CD4-positive, alpha-beta T cell treated with Interleukin-15 for 1 hour (primary cell): ENCODE measurements at regions not wholly inside any gene's neighbourhood (a gene's known extent, or its start where the extent isn't known, plus 50 kb on each side); places are given as distances from the start of the nearest gene placed in this dataset.
"Not testable (repeated sequence)": the region's sequence is repeated elsewhere in the genome, so short reads cannot be mapped to it uniquely, and the experiment has no call there.

ENCODE experiments used
- DNase-seq: peaks from one replicate; pipeline ENCODE4 v3.0.0-alpha.2; 2020

- no peak for DNase-seq
Measured at GRCh38 chr18:65671621-65672415, 79.0 kb upstream of the CDH7 start.

GRCh38 chr18:65670145-65670544, 80.7 kb upstream of the CDH7 start:
- DNase-seq: not testable (repeated sequence)

GRCh38 chr18:65661391-65661790, 89.4 kb upstream of the CDH7 start:
- DNase-seq: no peak

GRCh38 chr18:65659912-65660311, 90.9 kb upstream of the CDH7 start:
- DNase-seq: no peak

GRCh38 chr18:65659312-65659711, 91.5 kb upstream of the CDH7 start:
- no peak for DNase-seq

GRCh38 chr18:65651192-65651591, 99.6 kb upstream of the CDH7 start:
- no peak for DNase-seq

GRCh38 chr18:65632236-65632635, 118.6 kb upstream of the CDH7 start:
- no peak for DNase-seq

- DNase-seq: no peak
Measured at GRCh38 chr18:65631766-65632165, 119.0 kb upstream of the CDH7 start.

- DNase-seq: no peak
Measured at GRCh38 chr18:65628390-65628789, 122.4 kb upstream of the CDH7 start.

GRCh38 chr18:65623676-65624075, 127.1 kb upstream of the CDH7 start:
- DNase-seq: no peak

- no peak for DNase-seq
Measured at GRCh38 chr18:65622436-65622835, 128.4 kb upstream of the CDH7 start.

GRCh38 chr18:65620076-65620696, 130.6 kb upstream of the CDH7 start:
- DNase-seq: no peak

GRCh38 chr18:65610939-65611338, 139.9 kb upstream of the CDH7 start:
- DNase-seq: no peak

GRCh38 chr18:65608471-65608870, 142.3 kb upstream of the CDH7 start:
- no peak for DNase-seq

- no peak for DNase-seq
Measured at GRCh38 chr18:65607161-65607560, 143.7 kb upstream of the CDH7 start.

GRCh38 chr18:65606551-65607130, 144.2 kb upstream of the CDH7 start:
- DNase-seq: no peak

GRCh38 chr18:65605352-65605751, 145.5 kb upstream of the CDH7 start:
- not testable (repeated sequence) for DNase-seq

GRCh38 chr18:65601775-65602174, 149.0 kb upstream of the CDH7 start:
- no peak for DNase-seq

GRCh38 chr18:65592435-65592834, 158.4 kb upstream of the CDH7 start:
- DNase-seq: no peak

- DNase-seq: no peak
Measured at GRCh38 chr18:65587491-65587890, 163.3 kb upstream of the CDH7 start.

GRCh38 chr18:65582094-65582493, 168.7 kb upstream of the CDH7 start:
- not testable (repeated sequence) for DNase-seq

GRCh38 chr18:65568866-65569265, 181.9 kb upstream of the CDH7 start:
- no peak for DNase-seq

- DNase-seq: no peak
Measured at GRCh38 chr18:65567372-65567771, 183.4 kb upstream of the CDH7 start.

- no peak for DNase-seq
Measured at GRCh38 chr18:65548316-65548715, 202.5 kb upstream of the CDH7 start.
